Vagina (tissue), 2 donors: ENCODE measurements at regions not wholly inside any gene's neighbourhood (a gene's known extent, or its start where the extent isn't known, plus 50 kb on each side); places are given as distances from the start of the nearest gene placed in this dataset.

Experiments
- DNase-seq, 2 donors: peaks; one replicate each; pipeline ENCODE4 v3.0.0-alpha.2; 2017; ENCODE audit errors: extremely low spot score in 2 of 2
- H3K27ac ChIP-seq: fragments of 200-600 bp; sonication (generic); one replicate; pipeline ENCODE4 v1.5.1; 2019
- H3K27me3 ChIP-seq: fragments of 200-600 bp; sonication (generic); one replicate; pipeline ENCODE4 v1.5.1; 2019
- H3K36me3 ChIP-seq, 2 donors: fragments of 200-600 bp; sonication (generic); one replicate each; pipeline ENCODE4 v1.5.1; 2017 to 2019
- H3K4me1 ChIP-seq: fragments of 200-600 bp; sonication (generic); one replicate; pipeline ENCODE4 v1.5.1; 2019
- H3K4me3 ChIP-seq, 2 donors: fragments of 200-600 bp; sonication (generic); 1 replicate in 1 of 2; 2 replicates in 1 of 2; pipeline ENCODE4 v1.5.1; 2016 to 2019
- H3K9me3 ChIP-seq: fragments of 200-600 bp; sonication (generic); one replicate; pipeline ENCODE4 v1.5.1; 2019
- POLR2A ChIP-seq, 2 donors: fragments of 450-650 bp; IDR thresholded peaks; one replicate each; pipeline ENCODE4 v1.6.1; 2017; ENCODE audit warnings: antibody characterized with exemption in 2 of 2, mild to moderate bottlenecking in 2 of 2, moderate library complexity in 2 of 2
- POLR2AphosphoS5 ChIP-seq, 2 donors: sonication (generic); formaldehyde crosslinking; IDR thresholded peaks; one replicate each; pipeline ENCODE4 v1.9.0; 2017; ENCODE audit warnings: antibody characterized with exemption in 2 of 2, mild to moderate bottlenecking in 2 of 2, low read depth in 1 of 2; ENCODE audit not compliant: insufficient read depth in 1 of 2
- intact Hi-C: fragments of 100-400 bp; cut with DNase I; formaldehyde crosslinking; loops from one replicate; pipeline ENCODE4 v1.15.1; 2023
- TF ChIP-seq, protein P1 (sequence below), 3 experiments: fragments of 450-650 bp in 2 of 3; fragments of 200-600 bp in 1 of 3; sonication (generic) in 1 of 3; IDR thresholded peaks; one replicate each; pipeline ENCODE4 v1.5.1; 2017 to 2019; ENCODE audit warnings: antibody characterized with exemption in 3 of 3, mild to moderate bottlenecking in 2 of 3, moderate library complexity in 2 of 3

DNA sequence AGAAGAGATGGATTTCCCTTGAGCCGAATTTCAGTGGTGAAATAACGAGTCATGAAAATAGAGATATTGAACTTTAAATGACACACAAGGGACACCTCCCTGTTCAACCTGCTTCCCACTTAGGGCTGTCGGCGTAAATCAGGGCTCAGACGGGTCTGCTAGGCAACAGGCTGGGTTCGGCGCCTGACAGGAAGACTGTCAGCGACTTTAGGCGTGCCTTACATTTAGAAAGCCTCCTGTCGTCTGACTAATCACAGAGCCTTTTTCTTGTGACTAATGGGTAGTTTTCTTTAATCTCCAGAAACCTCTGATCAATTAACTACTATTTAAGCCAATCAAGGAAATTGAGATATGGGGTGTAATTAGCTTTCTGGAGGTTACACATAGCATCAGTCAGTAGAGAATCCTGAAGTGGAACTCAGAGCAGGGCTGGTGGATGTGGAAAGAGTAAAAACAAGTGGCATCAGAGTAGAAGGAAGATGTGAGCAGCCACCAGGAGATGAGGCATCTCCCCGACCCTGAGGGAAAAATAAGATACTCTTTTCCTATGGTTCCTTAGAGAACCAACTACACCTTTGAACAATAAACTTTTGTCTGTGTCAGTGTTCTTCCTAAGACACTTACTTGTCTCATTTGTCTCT, 86.2 kb upstream of the HS3ST1 start:
- DNase-seq: no peak
- Histone ChIP-seq H3K27ac (no peak overlapping the region), H3K9me3 (no peaks in the 10 kb centered on the region), H3K4me3 (no peak overlapping the region), H3K4me1 (no peaks in the 10 kb centered on the region), H3K27me3 (no peaks in the 10 kb centered on the region), H3K36me3 (no peaks in the 10 kb centered on the region)
- intact Hi-C loops: no loop called here
- TF ChIP-seq POLR2A (IDR thresholded peaks at IDR 0.05): no peak
- no peak for TF ChIP-seq POLR2AphosphoS5 (IDR thresholded peaks at IDR 0.05; ENCODE audit: insufficient read depth in 1 of 2, low read depth in 1 of 2)
- TF ChIP-seq, protein P1, sequence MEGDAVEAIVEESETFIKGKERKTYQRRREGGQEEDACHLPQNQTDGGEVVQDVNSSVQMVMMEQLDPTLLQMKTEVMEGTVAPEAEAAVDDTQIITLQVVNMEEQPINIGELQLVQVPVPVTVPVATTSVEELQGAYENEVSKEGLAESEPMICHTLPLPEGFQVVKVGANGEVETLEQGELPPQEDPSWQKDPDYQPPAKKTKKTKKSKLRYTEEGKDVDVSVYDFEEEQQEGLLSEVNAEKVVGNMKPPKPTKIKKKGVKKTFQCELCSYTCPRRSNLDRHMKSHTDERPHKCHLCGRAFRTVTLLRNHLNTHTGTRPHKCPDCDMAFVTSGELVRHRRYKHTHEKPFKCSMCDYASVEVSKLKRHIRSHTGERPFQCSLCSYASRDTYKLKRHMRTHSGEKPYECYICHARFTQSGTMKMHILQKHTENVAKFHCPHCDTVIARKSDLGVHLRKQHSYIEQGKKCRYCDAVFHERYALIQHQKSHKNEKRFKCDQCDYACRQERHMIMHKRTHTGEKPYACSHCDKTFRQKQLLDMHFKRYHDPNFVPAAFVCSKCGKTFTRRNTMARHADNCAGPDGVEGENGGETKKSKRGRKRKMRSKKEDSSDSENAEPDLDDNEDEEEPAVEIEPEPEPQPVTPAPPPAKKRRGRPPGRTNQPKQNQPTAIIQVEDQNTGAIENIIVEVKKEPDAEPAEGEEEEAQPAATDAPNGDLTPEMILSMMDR (IDR thresholded peaks at IDR 0.05): no peak

DNA sequence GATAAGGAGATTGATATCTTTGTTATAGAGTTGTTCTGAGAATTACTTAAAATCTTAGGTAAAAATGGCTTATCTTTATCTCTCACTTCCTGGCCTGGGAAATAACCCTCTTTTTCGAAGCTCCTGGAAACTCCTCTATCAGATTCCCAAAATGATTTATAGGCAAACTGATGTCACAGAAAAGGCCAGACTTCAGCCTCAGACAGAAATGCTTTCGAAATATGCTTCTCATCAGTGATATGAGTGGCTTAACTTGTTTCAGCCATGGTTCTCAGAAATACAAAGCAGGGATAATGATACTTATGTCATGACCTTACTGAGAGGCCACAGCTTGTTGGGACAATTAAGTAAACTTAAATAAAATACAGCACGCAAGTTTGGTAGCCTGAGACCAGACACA, 85.3 kb upstream of the HS3ST1 start:
- no peaks in the 10 kb centered on the region for H3K9me3 ChIP-seq
- no peak for DNase-seq
- H3K4me1 ChIP-seq: no peaks in the 10 kb centered on the region
- H3K4me3 ChIP-seq: no peak overlapping the region
- intact Hi-C loops: no loop called here
- no peak overlapping the region for H3K27ac ChIP-seq
- no peaks in the 10 kb centered on the region for H3K36me3 ChIP-seq
- TF ChIP-seq, protein P1 (IDR thresholded peaks at IDR 0.05): no peak
- no peak for TF ChIP-seq POLR2AphosphoS5 (IDR thresholded peaks at IDR 0.05; ENCODE audit: insufficient read depth in 1 of 2, low read depth in 1 of 2)
- TF ChIP-seq POLR2A (IDR thresholded peaks at IDR 0.05): no peak
- no peaks in the 10 kb centered on the region for H3K27me3 ChIP-seq

DNA sequence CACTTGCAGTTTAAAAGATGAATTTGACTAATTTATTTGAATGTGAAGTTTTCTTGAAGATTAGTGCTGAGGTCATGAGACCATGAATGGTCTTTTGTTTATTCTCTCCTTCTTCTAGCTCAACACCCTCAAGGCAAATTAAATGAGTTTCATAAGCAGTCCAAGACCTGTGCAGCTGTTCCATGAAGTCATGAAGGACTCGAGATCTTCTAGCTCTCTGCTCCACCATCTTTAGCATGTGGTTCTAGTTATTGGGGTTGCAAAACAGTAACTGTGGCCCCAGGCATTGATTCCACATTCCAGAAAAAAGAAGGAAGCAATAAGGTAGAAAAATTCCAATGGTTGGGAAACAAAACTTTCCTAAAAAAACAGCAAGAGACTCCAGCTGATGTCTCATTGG, 84.2 kb upstream of the HS3ST1 start:
- Histone ChIP-seq H3K27ac (no peak overlapping the region), H3K9me3 (no peaks in the 10 kb centered on the region), H3K36me3 (no peaks in the 10 kb centered on the region), H3K4me1 (no peaks in the 10 kb centered on the region), H3K4me3 (no peak overlapping the region), H3K27me3 (no peaks in the 10 kb centered on the region)
- no peak for TF ChIP-seq POLR2AphosphoS5 (IDR thresholded peaks at IDR 0.05; ENCODE audit: insufficient read depth in 1 of 2, low read depth in 1 of 2)
- TF ChIP-seq, protein P1 (IDR thresholded peaks at IDR 0.05): no peak
- TF ChIP-seq POLR2A (IDR thresholded peaks at IDR 0.05): no peak
- intact Hi-C loops: no loop called here
- DNase-seq: no peak

DNA sequence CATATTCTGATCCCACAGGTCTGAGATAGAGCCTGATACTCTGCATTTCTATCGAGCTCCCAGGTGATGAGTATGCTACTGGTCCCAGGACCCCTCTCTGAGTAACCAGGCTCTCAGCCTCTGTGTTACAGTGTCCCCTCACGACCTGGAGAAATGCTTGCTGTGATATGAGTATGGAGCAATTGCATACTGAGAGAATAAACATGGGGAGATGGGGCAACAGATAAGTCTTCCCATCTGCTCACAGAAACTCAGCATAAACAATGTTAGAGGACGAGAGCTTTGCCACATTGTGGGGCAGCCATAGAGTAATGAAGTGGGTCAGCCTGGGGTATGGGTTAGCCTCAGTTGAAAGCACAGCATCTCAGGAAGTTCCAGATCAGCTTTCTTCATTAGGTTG, 82.6 kb upstream of the HS3ST1 start:
- no peaks in the 10 kb centered on the region for H3K9me3 ChIP-seq

DNA sequence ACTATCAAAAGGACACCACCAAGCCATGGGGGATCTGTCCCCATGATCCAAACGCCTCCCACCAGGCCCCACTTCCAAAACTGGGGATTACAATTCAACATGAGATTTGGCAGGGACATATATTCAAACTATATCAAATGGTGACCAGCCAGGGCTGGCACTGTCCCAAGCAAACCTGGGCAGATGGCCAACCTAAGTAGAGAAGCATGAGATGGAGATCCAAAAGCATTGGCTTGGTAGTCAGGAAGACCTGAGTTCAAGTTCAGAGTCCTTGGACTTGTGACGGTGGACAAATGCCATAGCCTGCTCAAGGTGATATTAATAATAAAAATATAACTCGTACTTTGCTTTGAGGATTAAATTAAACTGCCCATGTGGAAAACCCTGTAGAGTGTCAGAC, 79.2 kb upstream of the HS3ST1 start:
- H3K27me3 ChIP-seq: no peaks in the 10 kb centered on the region
- no peak overlapping the region for H3K27ac ChIP-seq
- no peaks in the 10 kb centered on the region for H3K9me3 ChIP-seq
- DNase-seq: no peak
- peaks cover 8% of the 10 kb centered on the region for H3K4me1 ChIP-seq
- TF ChIP-seq POLR2A (IDR thresholded peaks at IDR 0.05) (no peak), POLR2AphosphoS5 (IDR thresholded peaks at IDR 0.05; ENCODE audit: insufficient read depth in 1 of 2, low read depth in 1 of 2) (no peak)
- TF ChIP-seq, protein P1 (IDR thresholded peaks at IDR 0.05): no peak
- H3K36me3 ChIP-seq: no peaks in the 10 kb centered on the region
- no peak overlapping the region for H3K4me3 ChIP-seq
- intact Hi-C loops: no loop called here

More for the DNA sequence above, 82.6 kb upstream of the HS3ST1 start:
- no peak overlapping the region for H3K27ac ChIP-seq
- no peak overlapping the region for H3K4me3 ChIP-seq
- no peak for TF ChIP-seq POLR2A (IDR thresholded peaks at IDR 0.05)
- TF ChIP-seq POLR2AphosphoS5 (IDR thresholded peaks at IDR 0.05; ENCODE audit: insufficient read depth in 1 of 2, low read depth in 1 of 2): no peak
- TF ChIP-seq, protein P1 (IDR thresholded peaks at IDR 0.05): no peak
- intact Hi-C loops: no loop called here
- H3K27me3 ChIP-seq: no peaks in the 10 kb centered on the region
- no peaks in the 10 kb centered on the region for H3K4me1 ChIP-seq
- no peaks in the 10 kb centered on the region for H3K36me3 ChIP-seq
- DNase-seq: no peak
